GM12891 (cell line): ENCODE measurements at regions not wholly inside any gene's neighbourhood (a gene's known extent, or its start where the extent isn't known, plus 50 kb on each side); places are given as distances from the start of the nearest gene placed in this dataset.

Experiments
- POLR2A ChIP-seq: IDR thresholded peaks from 2 replicates; pipeline ENCODE4 v1.6.1; 2011; ENCODE audit warnings: low read depth, low read length, control low read depth
- TAF1 ChIP-seq: IDR thresholded peaks from 2 replicates; pipeline ENCODE4 v1.6.1; 2011; ENCODE audit warnings: low read depth, low read length, control low read depth

GRCh38 chr4:77376788-77377460, 219.9 kb downstream of the CCNG2 start:
- TF ChIP-seq POLR2A (no peak), TAF1 (no peak)
